Neuronal stem cell (in vitro differentiated cells): ENCODE measurements at regions not wholly inside any gene's neighbourhood (a gene's known extent, or its start where the extent isn't known, plus 50 kb on each side); places are given as distances from the start of the nearest gene placed in this dataset.

Experiments
- DNase-seq: peaks from one replicate; pipeline ENCODE4 v3.0.0-alpha.2; 2013; ENCODE audit warnings: low spot score
- H2AFZ ChIP-seq: one replicate; pipeline ENCODE4 v1.6.1; 2013; ENCODE audit warnings: mild to moderate bottlenecking, low read length, inconsistent platforms
- H2AK5ac ChIP-seq: 2 replicates; pipeline ENCODE4 v1.6.1; 2013; ENCODE audit warnings: low read depth, mild to moderate bottlenecking, inconsistent platforms, low read length, moderate library complexity, mixed read lengths
- H2BK120ac ChIP-seq: 2 replicates; pipeline ENCODE4 v1.6.1; 2013; ENCODE audit warnings: low read depth, mild to moderate bottlenecking, inconsistent platforms, low read length, moderate library complexity, mixed read lengths
- H2BK12ac ChIP-seq: one replicate; pipeline ENCODE4 v1.6.1; 2013; ENCODE audit warnings: low read length, inconsistent platforms
- H2BK15ac ChIP-seq: 2 replicates; pipeline ENCODE4 v1.6.1; 2013; ENCODE audit warnings: mild to moderate bottlenecking, low read length, inconsistent platforms, mixed read lengths
- H2BK5ac ChIP-seq: one replicate; pipeline ENCODE4 v1.6.1; 2013; ENCODE audit warnings: inconsistent platforms, mild to moderate bottlenecking, low read length, moderate library complexity
- H3K14ac ChIP-seq: one replicate; pipeline ENCODE4 v1.6.1; 2013; ENCODE audit warnings: low read length, inconsistent platforms
- H3K18ac ChIP-seq: 2 replicates; pipeline ENCODE4 v1.6.1; 2013; ENCODE audit warnings: low read length, inconsistent platforms
- H3K23ac ChIP-seq: 2 replicates; pipeline ENCODE4 v1.6.1; 2013; ENCODE audit warnings: low read depth, mild to moderate bottlenecking, mixed read lengths, low read length, inconsistent platforms; ENCODE audit not compliant: poor library complexity
- H3K27ac ChIP-seq: replicated peaks from 3 replicates; pipeline ENCODE4 v1.5.1; 2013; ENCODE audit warnings: low read length, inconsistent platforms
- H3K27me3 ChIP-seq, 3 experiments: 2 replicates each; pipeline ENCODE4 v1.6.1; 2013; ENCODE audit warnings: low read length in 3 of 3, mild to moderate bottlenecking in 2 of 3, inconsistent platforms in 1 of 3, low read depth in 1 of 3, mixed read lengths in 1 of 3, moderate library complexity in 1 of 3; ENCODE audit not compliant: control insufficient read depth in 3 of 3, insufficient read depth in 3 of 3
- H3K36me3 ChIP-seq, 2 donors: replicated peaks in 1 of 2; 2 replicates each; pipeline ENCODE4 v1.6.1; 2013; ENCODE audit warnings: low read length in 2 of 2; ENCODE audit not compliant: control insufficient read depth in 2 of 2, insufficient read depth in 2 of 2
- H3K4ac ChIP-seq: 2 replicates; pipeline ENCODE4 v1.6.1; 2013; ENCODE audit warnings: inconsistent platforms, mild to moderate bottlenecking, low read length, moderate library complexity
- H3K4me1 ChIP-seq, 2 donors: 1 replicate in 1 of 2; 2 replicates in 1 of 2; pipeline ENCODE4 v1.6.1; 2013; ENCODE audit warnings: low read length in 2 of 2, low read depth in 1 of 2; ENCODE audit not compliant: control insufficient read depth in 2 of 2, insufficient read depth in 1 of 2
- H3K4me2 ChIP-seq: one replicate; pipeline ENCODE4 v1.6.1; 2013; ENCODE audit warnings: mild to moderate bottlenecking, low read length, inconsistent platforms; ENCODE audit not compliant: insufficient read depth, poor library complexity, severe bottlenecking
- H3K4me3 ChIP-seq, 2 donors: 2 replicates each; pipeline ENCODE4 v1.5.1; 2013; ENCODE audit warnings: low read length in 2 of 2, mild to moderate bottlenecking in 2 of 2, inconsistent platforms in 1 of 2, moderate library complexity in 1 of 2
- H3K79me1 ChIP-seq: one replicate; pipeline ENCODE4 v1.6.1; 2013; ENCODE audit warnings: low read depth, mild to moderate bottlenecking, inconsistent platforms, low read length, moderate library complexity
- H3K9ac ChIP-seq: one replicate; pipeline ENCODE4 v1.6.1; 2013; ENCODE audit warnings: mild to moderate bottlenecking, low read depth, low read length, inconsistent platforms; ENCODE audit not compliant: poor library complexity
- H3K9me3 ChIP-seq, 2 donors: replicated peaks in 1 of 2; 2 replicates each; pipeline versions ENCODE3 to v1.6.1; 2013; ENCODE audit warnings: low read length in 2 of 2, mild to moderate bottlenecking in 2 of 2, inconsistent platforms in 1 of 2, low read depth in 1 of 2, mixed read lengths in 1 of 2, moderate library complexity in 1 of 2; ENCODE audit not compliant: control insufficient read depth in 2 of 2, insufficient read depth in 1 of 2
- H4K8ac ChIP-seq: one replicate; pipeline ENCODE4 v1.6.1; 2013; ENCODE audit warnings: low read depth, mild to moderate bottlenecking, inconsistent platforms, low read length, moderate library complexity
- H4K91ac ChIP-seq: one replicate; pipeline ENCODE4 v1.6.1; 2013; ENCODE audit warnings: low read length, low read depth, mild to moderate bottlenecking, inconsistent platforms; ENCODE audit not compliant: poor library complexity
- WGBS, 2 donors: extraction: QIAGEN DNeasy Blood & Tissue Kit; methylation state at CpG; one replicate each; pipeline ENCODE4 v1.1.7; 2013; ENCODE audit warnings: missing lambda C conversion rate in 2 of 2, mixed read lengths in 1 of 2; ENCODE audit not compliant: insufficient read length in 2 of 2, insufficient replicate concordance in 1 of 2; ENCODE audit errors: extremely low coverage in 2 of 2; 5-methylcytosine and 5-hydroxymethylcytosine counted together

DNA sequence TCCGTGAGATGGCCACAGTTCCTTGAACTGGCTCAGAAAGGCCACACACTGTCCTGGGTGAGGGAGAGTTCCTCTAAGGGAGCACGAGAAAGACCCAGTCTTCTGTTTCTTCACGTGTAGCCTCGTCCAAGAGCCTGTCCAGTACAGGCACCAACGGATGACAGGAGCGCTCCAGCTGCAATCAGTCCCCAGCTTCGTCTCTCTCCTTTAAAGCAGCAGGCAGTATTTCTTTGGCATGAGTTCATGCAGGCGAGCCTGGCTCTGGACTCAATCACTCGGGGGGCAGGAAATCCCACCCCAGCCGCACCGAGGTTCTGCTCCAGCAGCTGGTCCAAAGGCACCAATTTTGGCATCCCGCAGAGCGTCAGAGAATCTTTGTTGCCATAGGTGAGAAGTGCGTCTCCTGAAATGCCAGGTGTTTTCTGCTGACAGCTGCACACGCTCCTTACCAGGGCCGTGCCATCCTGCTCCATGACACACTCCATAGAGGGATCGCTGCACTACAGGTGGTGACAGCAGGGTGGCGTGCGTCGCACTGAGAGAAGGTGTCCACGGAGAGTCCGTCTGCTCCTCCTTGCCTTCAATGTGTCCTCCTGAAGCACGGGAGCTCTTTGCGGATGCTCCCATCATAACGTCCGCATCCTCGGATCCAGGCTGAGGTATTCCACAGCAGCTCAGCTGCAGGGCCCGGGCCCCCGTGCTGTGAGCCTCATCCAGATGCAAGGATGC, 59.6 kb upstream of the AFDN start:
- Histone ChIP-seq H4K8ac (no peak overlapping the region), H3K79me1 (no peaks in the 10 kb centered on the region), H3K9ac (no peak overlapping the region), H3K27me3 (peaks cover 0 to 6% (median 0%) of the 10 kb centered on the region in 3 experiments), H3K4me2 (no peak overlapping the region), H2BK15ac (peak overlapping the region; percentile 71), H3K4me1 (peaks cover 0 to 1% of the 10 kb centered on the region in 2 donors), H3K4ac (no peak overlapping the region), H4K91ac (no peak overlapping the region), H3K9me3 (no peaks in the 10 kb centered on the region), H3K18ac (peak overlapping the region; percentile 30), H2BK12ac (no peak overlapping the region), H2AFZ (no peak overlapping the region), H3K27ac (no peak overlapping the region), H3K14ac (no peak overlapping the region), H2BK120ac (no peak overlapping the region), H3K23ac (peak overlapping the region; percentile 76), H3K36me3 (no peaks in the 10 kb centered on the region), H3K4me3 (no peak overlapping the region), H2AK5ac (peak overlapping the region; percentile 53), H2BK5ac (no peak overlapping the region)
- DNase-seq: no peak
- no CpG with 5 or more reads among the region's 29 CpGs for WGBS, 2 donors

GRCh38 chr6:167767715-167768107, 59.0 kb upstream of the AFDN start:
- no peak overlapping the region for H2BK120ac ChIP-seq
- H3K9ac ChIP-seq: no peak overlapping the region
- no peaks in the 10 kb centered on the region for H3K9me3 ChIP-seq
- peaks cover 0 to 6% (median 0%) of the 10 kb centered on the region in 3 experiments for H3K27me3 ChIP-seq
- no peak for DNase-seq
- no peak overlapping the region for H4K8ac ChIP-seq
- no CpG with 5 or more reads among the region's 13 CpGs for WGBS, 2 donors
- H3K14ac ChIP-seq: no peak overlapping the region
- H2BK5ac ChIP-seq: no peak overlapping the region
- peak overlapping the region; percentile 71 for H2BK15ac ChIP-seq
- peak overlapping the region; percentile 65 for H3K18ac ChIP-seq
- no peak overlapping the region for H3K4me3 ChIP-seq
- no peaks in the 10 kb centered on the region for H3K79me1 ChIP-seq
- H3K4ac ChIP-seq: no peak overlapping the region
- no peak overlapping the region for H3K23ac ChIP-seq
- H3K27ac ChIP-seq: no peak overlapping the region
- H2BK12ac ChIP-seq: no peak overlapping the region
- H3K36me3 ChIP-seq: no peaks in the 10 kb centered on the region
- H3K4me2 ChIP-seq: no peak overlapping the region
- no peak overlapping the region for H2AFZ ChIP-seq
- no peak overlapping the region for H4K91ac ChIP-seq
- peaks cover 0 to 1% of the 10 kb centered on the region in 2 donors for H3K4me1 ChIP-seq
- H2AK5ac ChIP-seq: peak overlapping the region; percentile 53

DNA sequence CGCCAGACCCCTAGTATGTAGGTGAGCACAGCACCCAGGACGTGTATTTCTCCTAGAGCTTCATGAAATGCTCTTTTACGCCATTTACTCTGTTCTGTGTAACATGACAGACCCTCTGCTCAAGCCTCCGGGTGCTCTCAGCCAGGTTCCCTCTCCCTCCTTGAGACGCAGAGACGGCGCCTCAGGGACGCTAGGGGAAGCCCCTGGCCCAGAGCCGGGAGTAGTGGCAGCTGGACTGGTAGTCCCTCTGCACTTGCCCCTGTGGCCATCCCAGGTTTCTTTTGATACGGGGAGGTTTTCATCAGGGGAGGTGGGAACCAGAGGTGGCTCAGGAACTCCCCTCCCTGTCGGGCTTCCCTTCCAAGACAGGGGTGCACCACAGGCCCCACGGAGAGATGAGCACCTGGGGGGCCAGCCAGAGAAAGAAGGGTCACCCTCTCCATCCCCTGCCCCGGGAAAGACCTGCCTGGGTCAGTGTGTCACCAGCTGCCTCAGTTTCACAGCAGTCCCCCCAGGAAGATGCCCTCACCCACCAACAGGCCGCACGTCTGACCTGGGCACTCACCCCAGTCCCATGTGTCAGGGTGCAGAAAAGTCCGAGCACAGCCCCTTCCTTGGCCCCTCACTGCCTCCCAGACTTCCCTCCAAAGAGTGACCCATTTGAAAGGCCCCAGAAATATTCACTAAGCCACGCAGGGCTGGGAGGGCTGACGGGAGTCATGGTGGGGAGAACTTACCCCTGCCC, 58.1 kb upstream of the AFDN start:
- Histone ChIP-seq H3K79me1 (no peaks in the 10 kb centered on the region), H4K91ac (no peak overlapping the region), H3K9ac (no peak overlapping the region), H3K23ac (no peak overlapping the region), H2BK12ac (no peak overlapping the region), H2BK15ac (peak overlapping the region; percentile 80), H2AK5ac (peak overlapping the region; percentile 56), H4K8ac (no peak overlapping the region), H3K4me2 (no peak overlapping the region), H2AFZ (no peak overlapping the region), H3K9me3 (no peaks in the 10 kb centered on the region), H3K4me1 (peaks cover 0 to under 1% of the 10 kb centered on the region in 2 donors), H3K36me3 (no peaks in the 10 kb centered on the region), H3K4me3 (no peak overlapping the region), H2BK5ac (no peak overlapping the region), H3K4ac (no peak overlapping the region), H3K27me3 (peaks cover 0 to 6% (median 0%) of the 10 kb centered on the region in 3 experiments), H3K27ac (no peak overlapping the region), H2BK120ac (no peak overlapping the region), H3K18ac (peak overlapping the region; percentile 52), H3K14ac (peak overlapping the region; percentile 43)
- no peak for DNase-seq
- no CpG with 5 or more reads among the region's 18 CpGs for WGBS, 2 donors
